PC-9 (cell line): ENCODE measurements at regions not wholly inside any gene's neighbourhood (a gene's known extent, or its start where the extent isn't known, plus 50 kb on each side); places are given as distances from the start of the nearest gene placed in this dataset.

ENCODE experiments used
- CTCF ChIP-seq: fragments of 200-600 bp; sonication (generic); conservative IDR thresholded peaks from 2 replicates; pipeline ENCODE4 v1.6.1; 2017; ENCODE audit warnings: mixed run types, antibody characterized with exemption, mild to moderate bottlenecking, moderate library complexity
- EZH2 ChIP-seq: fragments of 200-600 bp; sonication (generic); IDR thresholded peaks from 2 replicates; pipeline ENCODE4 v1.8.0; 2017; ENCODE audit warnings: antibody characterized with exemption, low read depth

GRCh38 chr11:29679996-29680395, 336.8 kb downstream of the KCNA4 start:
- no peak for TF ChIP-seq CTCF
- TF ChIP-seq EZH2, result no peak
